HEK293T (cell line): ENCODE measurements at regions not wholly inside any gene's neighbourhood (a gene's known extent, or its start where the extent isn't known, plus 50 kb on each side); places are given as distances from the start of the nearest gene placed in this dataset.

Source experiments
- ARNT ChIP-seq: fragments of 450-650 bp; IDR thresholded peaks from 2 replicates; pipeline ENCODE4 v1.6.1; 2017; ENCODE audit warnings: mild to moderate bottlenecking
- BHLHE40 ChIP-seq: fragments of 450-650 bp; IDR thresholded peaks from 2 replicates; pipeline ENCODE4 v1.6.1; 2016; ENCODE audit warnings: mild to moderate bottlenecking, moderate library complexity, borderline replicate concordance
- ELF4 ChIP-seq: fragments of 450-650 bp; IDR thresholded peaks from 2 replicates; pipeline ENCODE4 v1.6.1; 2017; ENCODE audit warnings: antibody characterized with exemption
- FOXM1 ChIP-seq: fragments of 450-650 bp; IDR thresholded peaks from 2 replicates; pipeline ENCODE4 v1.6.1; 2017; ENCODE audit warnings: mild to moderate bottlenecking, borderline replicate concordance
- SP1 ChIP-seq: fragments of 450-650 bp; IDR thresholded peaks from 2 replicates; pipeline ENCODE4 v1.6.1; 2017
- SUZ12 ChIP-seq: fragments of 450-650 bp; IDR thresholded peaks from 2 replicates; pipeline ENCODE4 v1.6.1; 2016; ENCODE audit warnings: mild to moderate bottlenecking
- ZNF384 ChIP-seq: fragments of 450-650 bp; IDR thresholded peaks from 2 replicates; pipeline ENCODE4 v1.6.1; 2016
- TF ChIP-seq, protein P1 (sequence below): fragments of 450-650 bp; IDR thresholded peaks from 2 replicates; pipeline ENCODE4 v1.6.1; 2016

DNA sequence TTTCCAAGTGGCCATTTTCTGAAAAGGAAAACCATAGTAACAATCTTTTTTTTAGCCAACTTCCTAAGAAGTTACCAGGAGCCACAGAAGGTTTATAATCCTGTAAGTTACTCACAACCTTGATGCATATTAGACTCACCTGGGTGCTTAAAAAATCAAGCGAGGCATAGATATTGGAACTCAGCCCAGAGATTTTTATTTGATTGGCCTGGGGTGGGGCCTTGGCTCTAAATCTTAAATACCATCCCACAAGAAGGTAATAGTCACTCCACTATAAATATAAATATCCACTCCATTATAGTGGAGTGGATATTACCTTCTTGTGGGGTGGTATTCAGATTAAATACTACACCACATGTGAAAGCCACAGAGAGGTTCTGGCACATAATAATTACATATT is 429.6 kb downstream of the RFC3 start:
- TF ChIP-seq ARNT (no peak), ZNF384 (no peak), ELF4 (no peak), BHLHE40 (no peak), SUZ12 (no peak), SP1 (no peak), FOXM1 (no peak)
- TF ChIP-seq, protein P1, sequence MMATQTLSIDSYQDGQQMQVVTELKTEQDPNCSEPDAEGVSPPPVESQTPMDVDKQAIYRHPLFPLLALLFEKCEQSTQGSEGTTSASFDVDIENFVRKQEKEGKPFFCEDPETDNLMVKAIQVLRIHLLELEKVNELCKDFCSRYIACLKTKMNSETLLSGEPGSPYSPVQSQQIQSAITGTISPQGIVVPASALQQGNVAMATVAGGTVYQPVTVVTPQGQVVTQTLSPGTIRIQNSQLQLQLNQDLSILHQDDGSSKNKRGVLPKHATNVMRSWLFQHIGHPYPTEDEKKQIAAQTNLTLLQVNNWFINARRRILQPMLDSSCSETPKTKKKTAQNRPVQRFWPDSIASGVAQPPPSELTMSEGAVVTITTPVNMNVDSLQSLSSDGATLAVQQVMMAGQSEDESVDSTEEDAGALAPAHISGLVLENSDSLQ, result no peak
